ENCODE measurements at regions not wholly inside any gene's neighbourhood (a gene's known extent, or its start where the extent isn't known, plus 50 kb on each side); places are given as distances from the start of the nearest gene placed in this dataset.
A peak's percentile ranks its signal among the peaks of the same experiment; 100 is the strongest.

DNA sequence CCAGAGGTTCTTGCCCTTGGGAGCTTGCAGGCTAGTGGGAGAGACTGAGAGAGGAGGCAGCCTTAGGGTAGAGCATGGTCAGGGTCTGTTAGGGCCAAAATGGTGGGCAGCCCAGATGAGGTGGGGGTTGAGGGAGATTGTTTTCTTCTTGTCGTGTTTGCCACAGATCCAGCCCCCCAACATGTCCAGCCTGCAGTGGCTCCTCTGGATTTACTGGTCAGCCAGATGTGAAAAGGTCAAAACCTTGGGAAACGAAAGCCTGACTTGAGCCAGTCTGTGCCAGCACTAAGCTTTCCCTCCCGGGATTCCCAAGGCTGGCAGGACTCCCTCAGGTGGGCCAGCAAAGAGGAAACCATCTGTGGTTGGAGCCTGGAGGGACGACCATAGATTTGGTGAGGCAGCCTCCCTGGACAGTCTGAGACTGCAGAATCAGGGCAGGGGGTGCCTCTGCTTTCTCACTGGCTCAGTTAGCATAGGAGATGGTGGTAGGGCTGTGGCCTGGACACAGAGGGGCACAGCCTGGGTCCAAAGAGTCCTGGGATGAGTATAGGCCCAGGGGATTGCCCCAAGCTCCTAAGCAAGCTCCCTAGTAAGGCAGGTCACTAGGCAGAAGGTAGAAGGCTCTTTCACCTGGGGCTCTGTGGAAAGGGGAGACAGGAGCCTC, 51.2 kb upstream of the PRR23C start:
- Mint-ChIP-seq H3K27ac (no peak overlapping the region), H3K27me3 (peaks cover 31% of the 10 kb centered on the region), H3K4me3 (no peak overlapping the region), H3K9me3 (peaks cover 9% of the 10 kb centered on the region), H3K36me3 (ENCODE audit: low read depth) (no peaks in the 10 kb centered on the region), H3K4me1 (ENCODE audit: low read depth) (no peaks in the 10 kb centered on the region)
- DNase-seq: no peak

DNA sequence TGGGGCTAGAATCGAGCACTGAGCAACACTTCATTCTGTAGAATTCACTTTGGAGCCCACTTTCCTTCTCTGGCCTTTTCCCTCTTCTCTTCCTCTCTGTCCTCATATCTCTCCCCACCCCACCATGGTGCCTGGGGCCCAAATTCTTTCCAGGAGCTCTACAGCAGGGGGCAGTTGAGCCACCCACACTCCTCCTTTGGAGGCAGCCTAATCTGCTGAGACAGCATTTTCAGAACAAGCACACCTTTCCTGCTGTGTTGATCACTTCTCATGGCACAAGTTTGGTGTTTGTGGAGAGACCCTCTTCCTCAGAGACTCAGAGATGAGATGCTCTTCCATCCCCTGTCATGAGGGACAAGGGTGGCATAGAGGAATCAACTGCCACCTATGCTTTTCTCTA, 52.0 kb upstream of the PRR23C start:
- Mint-ChIP-seq H3K4me3 (no peak overlapping the region), H3K27ac (no peak overlapping the region), H3K27me3 (peaks cover 32% of the 10 kb centered on the region), H3K4me1 (ENCODE audit: low read depth) (no peaks in the 10 kb centered on the region), H3K9me3 (peaks cover 9% of the 10 kb centered on the region), H3K36me3 (ENCODE audit: low read depth) (no peaks in the 10 kb centered on the region)
- DNase-seq: no peak

DNA sequence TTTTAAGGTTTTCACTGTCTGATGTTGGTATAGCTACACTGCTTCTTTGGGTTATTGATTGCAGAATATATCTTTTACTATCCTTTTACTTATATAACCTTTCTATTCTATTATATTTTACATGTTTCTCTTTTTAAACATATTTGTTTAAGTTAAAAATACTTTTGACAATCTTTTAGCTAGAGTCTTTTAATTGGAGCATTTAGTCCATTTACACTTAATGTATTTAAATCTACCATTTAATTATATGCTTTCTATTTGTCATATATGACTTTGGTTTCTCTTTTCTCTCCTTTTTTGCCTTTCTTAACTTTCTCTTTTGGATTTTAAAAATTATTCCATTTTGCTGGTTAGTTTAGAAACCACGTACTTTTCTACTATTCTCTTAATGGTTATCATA, 53.7 kb upstream of the PRR23C start:
- Mint-ChIP-seq H3K27me3 (peaks cover 25% of the 10 kb centered on the region), H3K9me3 (peaks cover 4% of the 10 kb centered on the region), H3K27ac (no peak overlapping the region), H3K36me3 (ENCODE audit: low read depth) (no peaks in the 10 kb centered on the region), H3K4me3 (no peak overlapping the region), H3K4me1 (ENCODE audit: low read depth) (no peaks in the 10 kb centered on the region)
- DNase-seq: no peak

DNA sequence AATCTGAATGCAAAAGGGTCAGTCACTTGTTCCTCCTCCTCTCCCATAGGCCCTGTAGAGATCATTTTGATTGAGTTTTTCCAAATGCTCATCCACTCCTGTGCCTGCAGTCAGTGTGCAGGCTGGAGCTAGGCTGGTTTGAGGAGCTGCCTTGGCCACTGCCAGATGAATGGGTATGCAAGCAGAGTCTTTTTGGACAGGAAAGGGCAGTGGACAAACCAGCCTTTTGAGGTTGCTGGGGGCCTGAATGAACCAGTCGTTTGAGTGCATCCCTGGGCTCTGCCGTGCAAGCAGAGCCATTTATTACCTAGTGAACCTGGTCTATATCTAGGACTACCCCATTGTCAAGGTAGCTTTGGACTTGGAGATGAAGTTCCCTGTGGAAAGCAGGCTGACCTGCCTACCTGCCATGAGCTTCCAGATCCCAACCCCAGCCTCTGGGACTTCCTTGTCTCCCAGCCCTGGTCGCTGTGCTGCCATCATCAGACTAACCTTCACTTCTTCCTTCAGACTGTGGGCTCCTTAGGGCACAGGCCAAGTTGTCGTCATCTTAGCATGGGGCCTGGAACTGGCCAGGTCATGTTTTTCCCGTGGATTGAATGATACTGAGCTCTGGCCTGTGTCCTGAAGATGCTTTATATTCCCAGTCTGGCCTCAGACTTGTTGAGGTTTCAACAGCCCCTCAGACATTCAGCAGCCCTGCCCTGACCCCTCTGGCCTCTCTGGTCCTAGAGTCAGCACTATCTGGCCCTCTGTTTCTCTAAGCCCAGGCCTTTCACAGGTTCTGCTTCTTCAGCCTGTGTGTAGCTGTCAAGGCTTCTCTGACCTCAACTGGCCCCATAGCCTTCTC, 55.5 kb upstream of the PRR23C start:
- H3K27me3 Mint-ChIP-seq: peaks cover 17% of the 10 kb centered on the region
- DNase-seq: no peak
- H3K9me3 Mint-ChIP-seq: peaks cover 4% of the 10 kb centered on the region
- no peaks in the 10 kb centered on the region for H3K36me3 Mint-ChIP-seq (ENCODE audit: low read depth)
- no peaks in the 10 kb centered on the region for H3K4me1 Mint-ChIP-seq (ENCODE audit: low read depth)
- no peak overlapping the region for H3K4me3 Mint-ChIP-seq
- no peak overlapping the region for H3K27ac Mint-ChIP-seq

DNA sequence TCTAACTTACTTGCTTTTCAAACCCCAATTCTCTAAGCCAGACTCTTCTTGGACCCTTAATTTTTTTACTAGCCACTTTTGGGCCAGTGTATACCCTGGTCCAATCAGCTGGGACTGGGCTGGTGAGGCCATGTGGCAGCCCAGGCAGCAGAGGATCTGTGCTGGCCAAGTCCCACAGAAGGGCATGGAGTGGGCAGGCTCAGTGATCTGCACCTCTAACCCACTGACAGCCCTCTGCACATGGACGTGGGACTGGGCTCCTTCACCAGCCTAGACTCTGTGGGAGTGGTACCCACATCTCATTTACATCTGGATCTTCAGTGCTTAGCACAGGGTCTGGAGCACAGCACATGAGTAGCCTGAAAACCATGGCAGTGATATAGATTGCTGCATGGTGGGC, 56.1 kb upstream of the PRR23C start:
- Mint-ChIP-seq H3K27ac (no peak overlapping the region), H3K4me1 (ENCODE audit: low read depth) (no peaks in the 10 kb centered on the region), H3K4me3 (no peak overlapping the region), H3K27me3 (peaks cover 15% of the 10 kb centered on the region), H3K9me3 (peaks cover 4% of the 10 kb centered on the region), H3K36me3 (ENCODE audit: low read depth) (no peaks in the 10 kb centered on the region)
- DNase-seq: no peak

DNA sequence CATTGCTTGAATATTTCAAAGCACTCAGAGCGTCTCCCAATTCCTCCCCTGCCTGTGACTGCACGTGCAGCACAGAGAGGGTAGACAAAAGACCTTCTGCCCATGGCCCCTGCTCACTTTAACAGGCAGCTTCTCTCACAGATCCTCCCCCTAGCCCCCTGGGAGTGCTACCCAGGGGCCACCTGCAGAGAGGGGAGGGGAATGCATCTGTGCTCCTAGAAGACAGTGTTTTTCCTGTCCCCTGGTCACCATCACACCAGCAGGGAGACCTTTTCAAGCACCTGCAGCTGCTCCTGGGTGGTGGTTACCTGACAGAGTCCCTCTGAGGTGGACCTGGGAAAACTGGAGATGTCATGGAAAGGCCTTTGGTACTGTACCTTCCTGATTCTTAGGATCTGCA, 56.7 kb upstream of the PRR23C start:
- Mint-ChIP-seq H3K36me3 (ENCODE audit: low read depth) (no peaks in the 10 kb centered on the region), H3K4me3 (no peak overlapping the region), H3K9me3 (peaks cover 4% of the 10 kb centered on the region), H3K27ac (no peak overlapping the region), H3K27me3 (peaks cover 15% of the 10 kb centered on the region), H3K4me1 (ENCODE audit: low read depth) (no peaks in the 10 kb centered on the region)
- DNase-seq: no peak

DNA sequence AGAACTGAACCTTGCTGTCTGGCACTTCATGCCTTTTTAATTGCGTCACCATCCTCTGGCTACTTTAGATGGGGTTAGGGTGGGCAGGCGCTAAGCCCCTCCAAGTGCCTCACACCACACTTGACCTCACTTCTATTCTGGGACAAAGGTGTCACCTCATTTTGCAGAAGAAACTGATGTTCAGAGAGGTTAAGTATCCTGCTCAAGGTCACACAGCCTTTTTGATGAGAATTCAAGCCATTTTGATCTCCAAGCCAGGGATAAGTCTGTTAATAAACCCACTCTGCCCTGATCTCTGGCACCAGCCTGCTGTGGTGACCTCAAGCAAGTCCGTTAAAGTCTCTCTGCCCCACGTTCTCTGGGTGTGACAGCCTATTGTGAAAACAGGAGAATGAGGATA, 58.8 kb upstream of the PRR23C start:
- no peak for DNase-seq
- no peak overlapping the region for H3K27ac Mint-ChIP-seq
- H3K36me3 Mint-ChIP-seq (ENCODE audit: low read depth): no peaks in the 10 kb centered on the region
- no peak overlapping the region for H3K4me3 Mint-ChIP-seq
- H3K27me3 Mint-ChIP-seq: peaks cover 15% of the 10 kb centered on the region
- no peaks in the 10 kb centered on the region for H3K4me1 Mint-ChIP-seq (ENCODE audit: low read depth)
- H3K9me3 Mint-ChIP-seq: peaks cover 4% of the 10 kb centered on the region

DNA sequence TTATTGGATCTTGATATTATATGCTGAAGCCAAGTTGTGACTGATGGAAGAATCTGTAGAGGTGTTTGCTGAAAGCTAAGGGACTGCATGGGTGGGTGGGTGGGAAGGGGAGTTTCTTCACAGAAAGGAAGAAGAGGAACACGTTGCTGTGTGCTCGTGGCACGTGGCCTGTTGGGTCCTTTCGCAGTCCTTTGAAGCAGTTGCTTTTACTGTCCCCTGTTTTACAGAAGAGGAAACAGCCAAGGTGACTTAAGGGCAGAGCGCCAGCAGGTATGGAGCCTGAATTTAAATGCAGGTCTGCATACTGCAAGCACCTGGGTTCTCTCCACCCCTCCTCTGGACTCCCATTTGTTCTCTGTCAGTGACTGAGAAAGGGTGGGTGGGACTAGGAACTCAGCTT, 59.4 kb upstream of the PRR23C start:
- no peaks in the 10 kb centered on the region for H3K4me1 Mint-ChIP-seq (ENCODE audit: low read depth)
- peaks cover 9% of the 10 kb centered on the region for H3K27me3 Mint-ChIP-seq
- DNase-seq: no peak
- H3K4me3 Mint-ChIP-seq: no peak overlapping the region
- H3K27ac Mint-ChIP-seq: no peak overlapping the region
- H3K36me3 Mint-ChIP-seq (ENCODE audit: low read depth): no peaks in the 10 kb centered on the region
- H3K9me3 Mint-ChIP-seq: no peaks in the 10 kb centered on the region

DNA sequence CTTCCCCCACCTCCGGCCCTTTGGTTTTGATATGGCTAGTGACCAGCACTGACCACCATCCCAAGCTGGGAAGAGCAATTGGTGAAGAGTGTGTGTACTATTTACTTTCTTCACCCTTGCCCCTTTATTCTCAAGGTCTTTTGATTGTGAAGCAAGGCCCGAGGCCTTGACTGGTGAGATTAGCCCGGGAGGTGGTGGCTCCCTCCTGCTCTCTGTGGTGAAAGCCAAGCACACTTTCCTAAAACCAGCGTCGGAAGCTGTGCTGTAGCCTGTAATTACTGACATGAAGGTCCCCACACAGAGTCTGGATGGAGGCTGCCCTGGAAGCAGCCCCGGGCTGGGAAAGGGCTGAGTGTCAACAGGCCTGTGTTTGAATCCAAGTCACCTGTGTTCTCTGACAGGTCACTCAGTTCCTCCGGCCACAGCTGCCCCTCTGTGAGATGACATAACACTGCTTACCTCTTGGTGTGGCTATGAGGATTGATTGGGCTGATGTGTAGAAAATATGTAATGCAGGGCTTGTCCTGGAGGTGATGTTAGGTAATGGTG, 60.5 kb upstream of the PRR23C start:
- Mint-ChIP-seq H3K36me3 (ENCODE audit: low read depth) (no peaks in the 10 kb centered on the region), H3K4me3 (no peak overlapping the region), H3K27ac (no peak overlapping the region), H3K9me3 (no peaks in the 10 kb centered on the region), H3K4me1 (ENCODE audit: low read depth) (peaks cover 2% of the 10 kb centered on the region), H3K27me3 (peaks cover 4% of the 10 kb centered on the region)
- no peak for DNase-seq

DNA sequence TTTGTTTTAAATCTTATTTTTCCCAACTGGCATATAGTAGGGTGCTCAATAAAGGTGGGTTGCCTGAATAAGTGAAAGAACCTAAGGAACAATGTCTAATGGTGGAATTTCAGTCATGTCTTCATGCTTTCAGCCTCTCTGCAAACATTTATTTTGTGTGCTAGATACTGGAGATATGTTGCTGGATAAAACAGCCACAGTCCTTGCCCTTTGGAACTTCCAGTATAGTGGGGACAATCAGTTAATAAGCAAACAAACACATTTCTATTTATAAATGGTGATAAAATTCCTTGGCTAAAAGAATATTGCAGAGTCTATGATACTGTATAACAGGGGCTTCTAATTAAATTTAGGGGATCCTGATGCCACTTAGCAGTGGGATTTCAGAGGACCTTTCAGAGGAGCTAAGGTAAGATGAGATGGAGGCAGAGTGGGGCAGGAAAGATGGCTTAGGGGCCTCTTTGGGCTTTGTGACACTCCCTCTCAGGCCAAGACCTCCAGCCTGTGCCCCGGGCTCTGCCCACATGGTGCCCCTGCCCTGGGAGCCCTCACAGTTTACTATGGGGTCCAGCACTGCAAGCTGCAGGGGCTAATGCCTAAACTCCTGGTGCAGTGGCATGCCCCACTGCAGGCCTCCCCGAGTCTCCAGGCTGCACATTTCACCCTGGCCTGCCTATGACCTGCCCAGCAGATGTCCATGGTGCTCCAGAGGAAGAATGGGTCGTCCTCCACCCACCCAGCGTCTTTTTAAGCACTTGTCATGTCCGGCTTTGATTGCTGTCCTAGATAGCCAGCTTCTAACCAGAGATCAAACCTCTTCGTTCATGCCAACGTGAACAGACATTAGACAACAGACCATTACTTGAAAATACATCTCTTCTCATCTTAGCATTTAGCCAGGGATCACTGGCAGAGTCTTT, 61.6 kb upstream of the PRR23C start:
- Mint-ChIP-seq H3K27me3 (peaks cover 11% of the 10 kb centered on the region), H3K36me3 (ENCODE audit: low read depth) (no peaks in the 10 kb centered on the region), H3K4me1 (ENCODE audit: low read depth) (peaks cover 3% of the 10 kb centered on the region), H3K4me3 (no peak overlapping the region), H3K9me3 (no peaks in the 10 kb centered on the region), H3K27ac (no peak overlapping the region)
- no peak for DNase-seq

DNA sequence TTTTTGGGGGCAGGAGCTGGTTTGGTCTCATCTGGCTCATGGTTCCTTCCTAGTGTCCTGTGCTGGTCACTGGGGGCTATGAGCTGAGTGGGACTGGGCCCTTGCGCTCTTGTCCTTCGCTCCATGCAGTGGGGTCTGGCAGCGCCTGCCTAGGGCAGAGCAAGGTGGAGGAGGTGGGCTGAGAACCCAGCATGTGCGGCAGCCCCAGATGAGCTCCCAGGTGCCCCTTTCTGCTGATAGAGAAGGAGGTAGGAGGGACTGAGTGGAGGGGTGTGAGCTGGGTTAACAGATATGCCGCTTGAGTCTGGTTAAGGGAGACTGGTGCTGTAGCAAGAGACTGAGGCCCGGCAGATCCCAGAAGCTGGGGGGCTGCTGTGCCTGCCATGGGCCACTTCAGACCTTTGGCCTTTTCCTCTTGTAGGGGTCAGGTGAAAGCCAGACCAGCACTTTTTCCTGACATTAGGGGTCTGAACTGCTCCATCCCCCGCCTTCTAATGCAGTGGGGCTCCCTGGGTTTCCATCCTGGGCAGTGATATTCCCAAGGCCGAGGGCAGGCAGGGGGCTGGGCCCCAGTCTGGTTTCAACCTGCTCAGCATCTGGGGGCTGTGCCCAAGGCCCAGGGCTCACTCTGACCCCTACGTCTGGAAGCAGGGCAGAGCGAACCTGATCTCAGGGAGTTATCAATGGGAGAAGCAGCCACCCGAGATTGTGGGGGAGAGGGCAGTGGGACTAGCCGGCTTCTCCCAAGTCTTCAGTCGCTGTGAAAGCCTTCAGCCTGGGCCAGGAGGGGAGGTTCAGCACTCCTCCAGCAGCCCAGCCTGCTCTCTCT, 62.9 kb upstream of the PRR23C start:
- H3K4me3 Mint-ChIP-seq: no peak overlapping the region
- DNase-seq: peak; percentile 13
- H3K4me1 Mint-ChIP-seq (ENCODE audit: low read depth): peaks cover 9% of the 10 kb centered on the region
- H3K27me3 Mint-ChIP-seq: peaks cover 20% of the 10 kb centered on the region
- no peaks in the 10 kb centered on the region for H3K9me3 Mint-ChIP-seq
- H3K36me3 Mint-ChIP-seq (ENCODE audit: low read depth): no peaks in the 10 kb centered on the region
- H3K27ac Mint-ChIP-seq: no peak overlapping the region

DNA sequence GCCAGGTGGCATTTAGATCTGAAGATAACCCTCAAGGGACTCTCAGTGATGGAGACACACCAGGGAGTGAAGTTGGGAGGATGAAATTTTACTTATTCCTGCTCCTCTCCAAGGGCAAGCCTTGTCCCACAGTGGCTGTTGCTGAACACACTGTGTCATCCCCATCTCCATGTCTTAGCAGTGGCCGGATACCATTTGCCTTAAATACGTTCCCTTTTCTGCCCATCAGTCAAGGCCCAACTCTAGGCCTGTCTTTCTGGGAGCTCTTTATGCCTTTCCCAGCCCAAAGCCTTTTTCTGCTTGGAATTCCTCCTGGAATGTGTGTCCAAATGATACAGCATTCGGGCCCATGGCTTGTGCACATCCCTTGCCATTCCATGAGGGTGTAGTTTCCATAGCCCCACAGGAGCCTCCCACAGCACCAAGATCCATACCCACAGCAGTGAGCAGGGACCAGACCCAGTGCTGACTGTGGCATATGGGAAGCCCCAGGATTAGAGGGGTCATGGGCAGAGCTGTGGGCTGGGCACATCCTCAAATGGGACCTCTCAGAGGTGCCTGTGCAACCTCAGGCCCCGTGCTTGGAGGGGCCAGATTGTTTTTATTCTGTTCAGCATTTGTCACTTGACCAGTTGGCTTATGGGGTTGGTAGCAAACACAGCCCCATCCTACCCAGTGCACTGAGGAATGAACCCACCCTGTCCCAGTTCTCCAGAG, 63.7 kb upstream of the PRR23C start:
- H3K4me1 Mint-ChIP-seq (ENCODE audit: low read depth): peaks cover 9% of the 10 kb centered on the region
- H3K27ac Mint-ChIP-seq: no peak overlapping the region
- H3K9me3 Mint-ChIP-seq: no peaks in the 10 kb centered on the region
- peaks cover 20% of the 10 kb centered on the region for H3K27me3 Mint-ChIP-seq
- no peak for DNase-seq
- H3K36me3 Mint-ChIP-seq (ENCODE audit: low read depth): no peaks in the 10 kb centered on the region
- H3K4me3 Mint-ChIP-seq: no peak overlapping the region

DNA sequence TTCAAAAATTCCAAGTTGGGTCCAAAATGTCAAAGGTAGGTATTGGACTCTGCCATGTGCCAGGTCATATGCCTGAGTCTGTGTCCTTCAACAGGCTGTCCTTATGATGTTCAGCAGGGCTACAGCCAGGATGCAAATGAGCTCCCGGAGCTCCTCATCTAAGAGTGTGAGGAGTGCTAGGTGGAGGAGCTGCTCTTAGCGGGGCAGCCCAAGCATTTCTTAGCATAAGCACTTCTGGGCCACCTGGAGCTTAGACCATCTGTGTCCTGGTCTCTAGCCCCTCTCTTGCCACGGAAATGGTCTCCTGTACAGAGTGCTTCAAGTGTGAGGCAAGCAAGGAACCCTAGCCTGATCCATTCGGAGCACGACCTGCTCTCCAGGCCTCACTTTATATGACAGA, 64.6 kb upstream of the PRR23C start:
- Mint-ChIP-seq H3K27ac (no peak overlapping the region), H3K27me3 (peaks cover 20% of the 10 kb centered on the region), H3K9me3 (no peaks in the 10 kb centered on the region), H3K4me3 (no peak overlapping the region), H3K4me1 (ENCODE audit: low read depth) (peaks cover 9% of the 10 kb centered on the region), H3K36me3 (ENCODE audit: low read depth) (no peaks in the 10 kb centered on the region)
- peak; percentile 20 for DNase-seq
